H1 (cell line): ENCODE measurements at regions not wholly inside any gene's neighbourhood (a gene's known extent, or its start where the extent isn't known, plus 50 kb on each side); places are given as distances from the start of the nearest gene placed in this dataset.

Experiments used
- CTBP2 ChIP-seq: IDR thresholded peaks from 2 replicates; pipeline ENCODE4 v1.7.0; 2011; ENCODE audit warnings: borderline replicate concordance, mild to moderate bottlenecking, moderate library complexity, mixed read lengths, low read length; ENCODE audit not compliant: insufficient read depth, insufficient read length
- FOSL1 ChIP-seq: IDR thresholded peaks from 2 replicates; pipeline ENCODE4 v1.6.1; 2011; ENCODE audit warnings: mild to moderate bottlenecking, low read depth, low read length, moderate library complexity; ENCODE audit not compliant: insufficient read depth

GRCh38 chr4:44988011-44988410, 261.7 kb upstream of the GNPDA2 start (continued):
- TF ChIP-seq FOSL1, result no peak
- no peak for TF ChIP-seq CTBP2
